GM12872 (cell line): ENCODE measurements at regions not wholly inside any gene's neighbourhood (a gene's known extent, or its start where the extent isn't known, plus 50 kb on each side); places are given as distances from the start of the nearest gene placed in this dataset.

ENCODE experiments used
- CTCF ChIP-seq: IDR thresholded peaks from 3 replicates; pipeline ENCODE4 v1.5.1; 2011; ENCODE audit warnings: low read depth, mild to moderate bottlenecking, low read length, moderate library complexity; ENCODE audit not compliant: insufficient read depth

DNA sequence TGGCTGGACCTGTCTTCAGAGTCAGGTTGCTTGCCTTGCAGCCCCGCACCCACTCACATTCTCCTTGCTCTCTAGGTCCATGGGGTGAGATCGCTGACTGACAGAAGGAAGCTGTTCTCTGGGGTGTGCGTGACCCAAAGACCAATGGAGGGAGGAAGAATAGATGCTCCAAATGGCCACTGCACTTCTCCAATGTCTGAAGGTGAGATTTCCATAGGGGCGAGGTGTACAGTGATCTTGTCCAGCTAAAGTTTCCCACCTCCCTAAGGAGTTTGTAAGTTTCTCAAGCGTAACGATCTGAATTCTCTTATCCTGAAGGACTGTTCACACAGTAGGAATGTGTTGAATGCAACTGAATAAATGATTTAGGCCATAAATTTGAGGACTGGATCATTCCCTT, 211.9 kb upstream of the IRF2BP2 start:
- no peak for TF ChIP-seq CTCF

GRCh38 chr1:234820597-234820996, 210.6 kb upstream of the IRF2BP2 start:
- TF ChIP-seq CTCF: no peak

DNA sequence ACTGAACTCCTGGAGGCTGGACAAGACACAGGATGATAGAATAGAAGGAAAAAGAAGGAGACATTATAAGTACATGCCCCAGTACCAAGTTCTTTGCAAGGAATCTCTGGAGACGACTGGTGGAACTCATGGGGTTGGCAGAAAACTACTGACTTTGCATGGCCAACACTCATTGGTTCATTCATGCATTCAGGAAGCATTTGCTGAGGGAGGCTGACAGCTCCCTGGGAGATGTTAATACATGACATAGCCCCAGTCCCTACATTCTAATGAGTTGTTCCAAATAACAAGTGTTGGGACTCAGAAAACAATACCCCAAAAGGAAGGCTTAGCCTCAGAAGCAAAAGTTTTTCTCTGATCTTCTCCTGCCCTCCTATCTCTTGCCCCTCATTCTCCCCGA, 172.8 kb upstream of the IRF2BP2 start:
- no peak for TF ChIP-seq CTCF

DNA sequence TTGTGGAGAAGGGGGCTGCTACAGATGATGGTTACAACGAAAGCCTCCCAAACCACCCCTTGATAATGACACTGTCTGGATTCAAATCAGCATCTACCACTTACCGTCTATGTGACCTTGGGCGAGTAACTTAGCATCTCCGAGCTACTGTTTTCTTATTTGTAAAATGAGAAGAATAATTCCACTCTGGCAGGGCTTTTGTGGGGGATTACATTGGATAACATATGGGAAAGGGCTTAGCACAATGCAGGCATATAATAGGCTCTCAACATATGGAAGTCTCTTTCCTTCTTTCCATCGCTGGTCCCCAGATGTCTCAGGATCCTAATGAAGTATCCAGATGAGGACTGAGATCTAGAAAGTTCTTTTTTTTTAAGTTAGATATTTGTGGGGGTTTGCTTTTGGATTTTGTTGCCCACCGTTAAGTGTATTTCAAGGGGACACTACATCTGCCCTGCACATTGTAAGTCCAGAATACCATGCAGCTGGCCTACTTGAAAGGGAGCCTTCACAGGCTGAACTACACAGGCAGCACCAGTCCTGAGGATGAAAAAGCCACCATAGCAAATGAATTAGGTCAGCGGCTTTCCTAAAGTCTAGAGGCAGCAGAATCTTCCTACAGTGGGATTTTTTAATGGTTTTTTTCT, 172.2 kb upstream of the IRF2BP2 start:
- TF ChIP-seq CTCF: no peak

GRCh38 chr1:234781241-234782065, 171.5 kb upstream of the IRF2BP2 start:
- TF ChIP-seq CTCF: no peak

DNA sequence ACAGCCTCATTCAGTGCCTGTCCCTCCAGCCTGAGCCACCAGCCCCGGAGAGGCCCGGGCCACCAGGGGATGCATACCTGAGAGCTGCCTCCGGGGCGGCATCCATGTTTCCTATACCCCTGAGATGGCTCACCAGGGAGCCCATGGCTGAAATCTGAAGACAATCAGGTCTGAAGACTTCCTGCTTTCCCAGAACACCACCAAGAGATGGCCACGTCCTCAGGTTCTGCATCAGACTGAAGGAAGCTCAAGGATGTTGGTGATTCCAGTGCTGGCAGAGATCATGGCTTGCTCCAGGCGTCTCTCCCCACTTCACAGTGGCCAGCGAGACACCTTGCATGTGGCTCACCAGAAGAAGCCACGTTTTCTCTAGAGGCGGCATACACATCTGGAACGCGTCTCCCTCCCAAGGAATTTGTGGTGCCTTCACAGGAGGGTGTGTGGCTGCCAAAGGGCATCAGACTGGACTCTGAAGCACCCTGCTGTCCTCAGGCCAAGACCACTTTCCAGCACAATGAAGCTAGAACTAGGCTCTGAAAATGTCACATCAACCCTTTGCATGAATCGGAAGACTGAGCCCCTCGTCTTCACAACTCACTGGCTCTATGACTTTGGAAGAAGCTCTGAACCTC, 170.7 kb upstream of the IRF2BP2 start:
- no peak for TF ChIP-seq CTCF

GRCh38 chr1:234780112-234780511, 170.1 kb upstream of the IRF2BP2 start:
- no peak for TF ChIP-seq CTCF
